HEK293 (cell line): ENCODE measurements at regions not wholly inside any gene's neighbourhood (a gene's known extent, or its start where the extent isn't known, plus 50 kb on each side); places are given as distances from the start of the nearest gene placed in this dataset.

Source experiments
- CTCF ChIA-PET: fragments of 350-600 bp; formaldehyde crosslinking; extraction: SDS; loops from one replicate; lab custom pipeline; 2021; ENCODE audit warnings: antibody characterized with exemption; lab: Yijun Ruan, JAX
- POLR2A ChIA-PET: fragments of 300-600 bp; formaldehyde crosslinking; extraction: SDS; loops from one replicate; lab custom pipeline; 2020; ENCODE audit warnings: antibody characterized with exemption, inconsistent platforms; lab: Yijun Ruan, JAX
- H3K27ac ChIP-seq: fragments of 200-500 bp; sonication (Bioruptor generic); 2 replicates; pipeline ENCODE4 v1.5.1; 2014; ENCODE audit warnings: low read depth, low read length, control low read depth, inconsistent platforms; ENCODE audit errors: extremely low read depth
- H3K36me3 ChIP-seq, 2 experiments: fragments of 200-500 bp in 1 of 2; sonication (Bioruptor generic) in 1 of 2; 1 replicate in 1 of 2; 2 replicates in 1 of 2; pipeline ENCODE4 v1.5.1; 2014 to 2017; ENCODE audit warnings: inconsistent platforms in 2 of 2, low read length in 2 of 2; ENCODE audit not compliant: control insufficient read depth in 2 of 2, insufficient read depth in 1 of 2
- H3K4me1 ChIP-seq: fragments of 200-500 bp; sonication (Bioruptor generic); 2 replicates; pipeline ENCODE4 v1.5.1; 2014; ENCODE audit warnings: mild to moderate bottlenecking, low read length, inconsistent platforms; ENCODE audit not compliant: control insufficient read depth, insufficient read depth
- H3K4me3 ChIP-seq: 2 replicates; pipeline ENCODE4 v1.5.1; 2011; ENCODE audit warnings: low read depth, mild to moderate bottlenecking, control low read depth, low read length, moderate library complexity
- H3K9me3 ChIP-seq: fragments of 200-500 bp; sonication (Bioruptor generic); 2 replicates; pipeline ENCODE4 v1.5.1; 2014; ENCODE audit warnings: low read depth, low read length, inconsistent platforms; ENCODE audit not compliant: control insufficient read depth, insufficient read depth
- AEBP2 ChIP-seq: fragments of 450-650 bp; formaldehyde crosslinking; IDR thresholded peaks from 2 replicates; pipeline ENCODE4 v1.5.1; 2016; ENCODE audit warnings: missing biosample characterization, missing genetic modification characterization, borderline replicate concordance
- ATF2 ChIP-seq: fragments of 450-650 bp; formaldehyde crosslinking; IDR thresholded peaks from 2 replicates; pipeline ENCODE4 v1.5.1; 2016; ENCODE audit warnings: missing biosample characterization, missing genetic modification characterization, low read depth
- CTCF ChIP-seq: fragments of 450-650 bp; formaldehyde crosslinking; IDR thresholded peaks from 2 replicates; pipeline ENCODE4 v1.5.1; 2016; ENCODE audit warnings: missing biosample characterization, missing genetic modification characterization
- MEIS1 ChIP-seq: sonication (generic); formaldehyde crosslinking; IDR thresholded peaks from 2 replicates; pipeline ENCODE4 v1.8.1; 2022; ENCODE audit warnings: missing genetic modification reagents, mild to moderate bottlenecking, borderline replicate concordance
- SP7 ChIP-seq: fragments of 450-650 bp; formaldehyde crosslinking; IDR thresholded peaks from 2 replicates; pipeline ENCODE4 v1.5.1; 2016; ENCODE audit warnings: missing biosample characterization, missing genetic modification characterization
- ZFP69B ChIP-seq: fragments of 450-650 bp; formaldehyde crosslinking; IDR thresholded peaks from 2 replicates; pipeline ENCODE4 v1.5.1; 2016; ENCODE audit warnings: missing biosample characterization, missing genetic modification characterization
- ZNF112 ChIP-seq: fragments of 450-650 bp; formaldehyde crosslinking; IDR thresholded peaks from 2 replicates; pipeline ENCODE4 v1.5.0; 2017; ENCODE audit warnings: missing biosample characterization, missing genetic modification characterization
- ZNF184 ChIP-seq: fragments of 450-650 bp; IDR thresholded peaks from 2 replicates; pipeline ENCODE4 v1.5.1; 2018; ENCODE audit warnings: missing biosample characterization, mild to moderate bottlenecking, missing genetic modification characterization
- ZNF335 ChIP-seq: fragments of 450-650 bp; formaldehyde crosslinking; conservative IDR thresholded peaks from 2 replicates; pipeline ENCODE4 v1.5.1; 2016; ENCODE audit warnings: missing biosample characterization, missing genetic modification characterization
- ZNF366 ChIP-seq: fragments of 450-650 bp; formaldehyde crosslinking; conservative IDR thresholded peaks from 2 replicates; pipeline ENCODE4 v1.5.1; 2016; ENCODE audit warnings: missing biosample characterization, missing genetic modification characterization
- ZNF391 ChIP-seq: fragments of 450-650 bp; formaldehyde crosslinking; IDR thresholded peaks from 2 replicates; pipeline ENCODE4 v1.5.1; 2016; ENCODE audit warnings: low read depth, missing biosample characterization, missing genetic modification characterization, borderline replicate concordance
- ZNF510 ChIP-seq: fragments of 450-650 bp; formaldehyde crosslinking; IDR thresholded peaks from 2 replicates; pipeline ENCODE4 v1.5.1; 2018; ENCODE audit warnings: mild to moderate bottlenecking, missing genetic modification characterization, missing biosample characterization; ENCODE audit not compliant: insufficient replicate concordance
- ZNF623 ChIP-seq: fragments of 450-650 bp; formaldehyde crosslinking; IDR thresholded peaks from 2 replicates; pipeline ENCODE4 v1.5.1; 2016; ENCODE audit warnings: missing biosample characterization, missing genetic modification characterization
- ZNF654 ChIP-seq: fragments of 450-650 bp; formaldehyde crosslinking; IDR thresholded peaks from 2 replicates; pipeline ENCODE4 v1.5.1; 2016; ENCODE audit warnings: low read depth, missing biosample characterization, missing genetic modification characterization
- ZNF76 ChIP-seq: fragments of 450-650 bp; formaldehyde crosslinking; IDR thresholded peaks from 2 replicates; pipeline ENCODE4; 2016; ENCODE audit warnings: low read depth, missing biosample characterization, missing genetic modification characterization, borderline replicate concordance
- ZSCAN23 ChIP-seq: fragments of 450-650 bp; formaldehyde crosslinking; IDR thresholded peaks from 2 replicates; pipeline ENCODE4 v1.5.1; 2016; ENCODE audit warnings: missing biosample characterization, missing genetic modification characterization
- ZSCAN30 ChIP-seq: fragments of 450-650 bp; IDR thresholded peaks from 2 replicates; pipeline ENCODE4 v1.5.1; 2018; ENCODE audit warnings: missing biosample characterization, mild to moderate bottlenecking, missing genetic modification characterization, moderate library complexity
- ZSCAN5A ChIP-seq: fragments of 450-650 bp; formaldehyde crosslinking; IDR thresholded peaks from 2 replicates; pipeline ENCODE4 v1.5.1; 2016; ENCODE audit warnings: missing biosample characterization, missing genetic modification characterization
- ZXDB ChIP-seq: fragments of 450-650 bp; formaldehyde crosslinking; IDR thresholded peaks from 2 replicates; pipeline ENCODE4 v1.5.1; 2016; ENCODE audit warnings: missing biosample characterization, missing genetic modification characterization

GRCh38 chr18:32550963-32551362 lies 80.3 kb upstream of the GAREM1 start:
- CTCF ChIA-PET: interaction anchor here (0.6 to 9.2 kb wide), 17 partner anchors 9 to 1292 kb away, joined by 3 to 136 read pairs (median 5); no protein-coding TSS in a partner anchor
- Histone ChIP-seq H3K9me3 (no peaks in the 10 kb centered on the region), H3K4me3 (no peak overlapping the region), H3K27ac (no peak overlapping the region), H3K36me3 (no peaks in the 10 kb centered on the region), H3K4me1 (no peaks in the 10 kb centered on the region)
- POLR2A ChIA-PET: interaction anchor here (0.8 kb wide), 1 partner anchor 459 kb away, joined by 4 read pairs; the partner anchor contains the start of gene RNF138
- no peak for TF ChIP-seq SP7 (tag by site-specific recombination)
- no peak for TF ChIP-seq AEBP2 (tag by site-specific recombination)
- no peak for TF ChIP-seq ZNF510 (tag by site-specific recombination)
- no peak for TF ChIP-seq ZXDB
- no peak for TF ChIP-seq ZNF76 (tag by site-specific recombination)
- TF ChIP-seq ZSCAN23 (tag by site-specific recombination): no peak
- TF ChIP-seq ATF2 (tag by site-specific recombination): no peak
- no peak for TF ChIP-seq ZNF366 (tag by site-specific recombination)
- no peak for TF ChIP-seq ZNF335 (tag by site-specific recombination)
- no peak for TF ChIP-seq ZSCAN30
- no peak for TF ChIP-seq ZNF112 (tag by site-specific recombination)

- H3K36me3 ChIP-seq: no peaks in the 10 kb centered on the region
- H3K4me1 ChIP-seq: no peaks in the 10 kb centered on the region
- H3K27ac ChIP-seq: no peak overlapping the region
- TF ChIP-seq ZSCAN30 (0 out of 2 replicates have a peak, but pooled peaks have one; percentile 41), CTCF (peak; percentile 20; the same call in 1 of the 2 replicates), ZNF654 (tag by site-specific recombination) (peak; percentile 44), ZNF391 (no peak)
- ChIA-PET POLR2A (no interaction called here), CTCF (interaction anchor here (0.5 to 9.2 kb wide), 41 partner anchors 9 to 1753 kb away, joined by 3 to 136 read pairs (median 4); partner anchors contain the start of gene GAREM1)
- no peaks in the 10 kb centered on the region for H3K9me3 ChIP-seq
- no peak overlapping the region for H3K4me3 ChIP-seq
Observed at GRCh38 chr18:32549248-32550110, 78.8 kb upstream of the GAREM1 start.

GRCh38 chr18:32548688-32549087 lies 78.0 kb upstream of the GAREM1 start:
- ChIA-PET POLR2A (no interaction called here), CTCF (interaction anchor here (0.6 to 9.2 kb wide), 27 partner anchors 10 to 1579 kb away, joined by 3 to 136 read pairs (median 5); partner anchors contain the start of gene GAREM1)
- no peaks in the 10 kb centered on the region for H3K9me3 ChIP-seq
- no peak overlapping the region for H3K27ac ChIP-seq
- H3K4me1 ChIP-seq: no peaks in the 10 kb centered on the region
- no peak overlapping the region for H3K4me3 ChIP-seq
- no peaks in the 10 kb centered on the region for H3K36me3 ChIP-seq
- TF ChIP-seq ZSCAN5A: no peak
- TF ChIP-seq ZFP69B (tag by site-specific recombination): no peak
- TF ChIP-seq ZNF623: no peak
- TF ChIP-seq MEIS1 (CRISPR knock-in tag): no peak
- TF ChIP-seq ZNF335 (tag by site-specific recombination): 0 out of 2 replicates have a peak, but pooled peaks have one; percentile 26
- no peak for TF ChIP-seq ZNF184 (tag by site-specific recombination)
